GM19467 (cell line): ENCODE measurements at regions not wholly inside any gene's neighbourhood (a gene's known extent, or its start where the extent isn't known, plus 50 kb on each side); places are given as distances from the start of the nearest gene placed in this dataset.
"Not testable (repeated sequence)": the region's sequence is repeated elsewhere in the genome, so short reads cannot be mapped to it uniquely, and the experiment has no call there.

ENCODE experiments used
- ATAC-seq: cut with Tn5 transposase; IDR thresholded peaks from one replicate; pipeline ENCODE4 v1.9.1; 2021; ENCODE audit warnings: mild to moderate bottlenecking, moderate library complexity; ENCODE audit not compliant: unreplicated experiment

GRCh38 chr5:164327166-164327565, 821.7 kb downstream of the MAT2B start:
- ATAC-seq: not testable (repeated sequence)

DNA sequence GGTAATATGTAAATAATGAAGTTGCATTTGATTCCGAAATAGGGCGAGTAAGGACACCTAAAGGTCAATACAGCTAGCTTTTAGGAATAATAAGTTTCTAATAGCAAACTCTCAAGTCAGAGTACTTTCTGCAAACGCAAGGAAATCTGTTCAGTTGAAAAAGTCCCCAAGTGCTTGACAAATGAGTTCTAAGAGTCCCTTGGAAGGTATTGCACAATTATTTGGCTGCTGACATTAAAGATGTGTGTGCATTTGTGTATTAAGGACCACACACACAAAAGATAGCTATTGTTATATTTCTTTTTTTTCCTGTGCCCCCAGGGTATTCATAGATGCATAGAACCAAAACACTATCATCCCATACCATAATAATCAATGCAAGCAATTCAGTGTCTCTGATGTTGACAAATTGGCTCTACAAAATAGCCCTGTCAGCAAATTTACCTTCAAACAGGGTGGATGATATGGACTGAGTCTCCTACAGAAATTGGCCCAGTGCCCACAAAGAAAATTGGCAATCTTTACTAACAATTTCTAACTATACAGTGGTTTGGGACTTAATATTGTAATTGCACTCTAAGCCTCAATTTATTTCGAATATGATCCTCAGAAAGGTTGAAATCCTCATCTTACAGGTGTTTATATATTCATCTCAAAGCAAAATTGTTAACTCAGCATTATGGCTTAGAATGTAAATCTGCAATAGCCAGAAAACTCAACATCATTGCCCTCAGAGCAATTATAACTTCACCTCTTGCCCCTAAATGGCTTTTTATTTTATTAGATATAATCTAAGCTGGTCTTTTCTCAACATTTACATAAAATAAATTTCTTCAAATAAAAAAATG, 827.2 kb downstream of the MAT2B start:
- no peak for ATAC-seq

DNA sequence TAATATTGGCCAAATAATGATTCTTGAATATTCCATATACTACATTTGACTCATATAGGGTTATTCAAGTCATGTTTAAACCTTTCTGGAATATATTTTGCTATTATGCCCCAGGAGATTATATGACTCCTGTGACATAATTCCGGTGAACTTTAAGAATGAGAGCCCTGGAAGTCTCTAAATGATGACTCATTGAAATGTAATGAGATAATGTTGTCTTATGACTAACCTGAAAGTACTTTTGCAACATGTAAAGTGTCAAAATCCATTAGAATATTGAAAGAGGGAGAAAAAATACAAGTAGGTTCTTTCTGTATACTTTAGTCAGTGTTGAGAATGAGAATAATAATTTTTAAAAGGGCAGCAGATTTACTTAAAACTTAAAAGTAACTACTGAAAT, 830.4 kb downstream of the MAT2B start:
- no peak for ATAC-seq

DNA sequence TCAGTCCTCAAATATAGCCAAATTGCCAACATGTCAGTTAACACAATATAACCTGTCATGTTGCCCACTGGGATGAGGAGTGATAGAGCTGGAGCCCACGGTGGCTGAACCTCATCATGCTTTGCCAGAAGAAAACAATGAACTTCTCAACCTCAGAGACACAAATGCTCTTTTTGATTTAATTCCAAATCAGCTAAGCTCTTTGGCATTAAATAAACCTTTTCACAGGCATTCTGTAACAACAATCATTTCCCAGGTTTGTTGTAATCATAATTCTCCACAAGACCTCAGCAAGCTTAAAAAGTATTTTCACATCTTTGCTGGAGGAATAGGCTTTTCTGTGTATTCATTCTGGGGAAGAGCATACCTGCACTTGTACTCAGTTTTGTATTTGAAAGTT, 830.9 kb downstream of the MAT2B start:
- no peak for ATAC-seq

GRCh38 chr5:164336906-164337305, 831.5 kb downstream of the MAT2B start:
- ATAC-seq: no peak

DNA sequence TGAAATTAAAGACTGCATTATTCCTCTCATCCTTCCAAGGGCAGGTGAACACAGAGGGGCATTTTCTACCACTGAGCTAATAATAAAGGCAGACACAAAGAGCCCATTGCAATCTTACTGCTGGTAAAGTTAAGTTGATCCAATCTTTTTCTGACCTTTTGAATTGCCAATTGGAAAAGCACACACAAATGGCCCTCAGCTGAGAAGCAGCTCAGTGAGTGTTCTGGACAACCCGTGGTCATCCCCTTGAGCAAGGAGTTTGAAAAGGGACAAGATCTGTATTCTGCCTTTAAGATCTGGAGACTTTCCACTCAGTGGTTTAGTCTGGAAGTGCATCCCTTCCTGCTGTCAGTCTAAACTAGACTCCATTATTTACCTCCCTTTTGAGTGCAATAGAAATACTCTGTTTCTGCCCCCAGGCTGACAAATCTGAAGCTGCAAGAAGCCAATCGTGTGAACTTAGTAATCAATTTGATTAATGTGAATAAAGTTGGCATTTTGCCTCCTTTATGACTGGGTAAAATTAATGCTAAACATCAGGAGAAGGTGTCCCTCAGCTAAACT, 835.7 kb downstream of the MAT2B start:
- ATAC-seq: no peak

DNA sequence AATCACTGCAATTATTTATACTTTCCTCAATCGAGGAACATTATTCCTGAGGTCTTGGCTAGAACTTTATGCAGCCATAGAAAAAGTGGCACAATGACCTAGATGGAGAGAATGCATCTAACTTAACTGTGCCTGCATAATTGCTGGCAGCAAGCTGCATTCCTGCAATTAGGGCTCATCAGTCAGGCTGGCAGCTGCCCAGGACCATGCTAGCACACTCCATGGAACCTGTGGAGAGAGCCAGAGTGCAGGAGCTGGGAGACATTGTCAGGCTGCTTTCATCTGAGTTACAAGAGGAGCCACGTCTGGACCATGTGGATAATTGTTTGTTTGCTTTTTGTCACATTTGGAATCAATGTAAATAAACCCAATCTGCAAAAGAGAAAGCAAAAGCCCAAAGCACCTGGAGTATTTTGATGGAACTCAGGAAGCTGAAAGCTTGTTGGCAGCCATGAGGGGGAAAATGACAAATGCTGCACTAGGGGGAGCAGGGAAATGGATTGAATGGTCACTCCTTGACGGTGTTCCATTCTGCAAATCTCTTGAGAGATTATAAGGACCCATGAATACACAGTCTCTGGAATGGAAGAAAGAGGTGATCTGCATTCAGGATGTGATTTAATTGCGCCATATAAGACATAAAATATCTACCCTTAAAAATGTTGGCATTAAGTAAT, 839.9 kb downstream of the MAT2B start:
- ATAC-seq: no peak

GRCh38 chr5:164345853-164346252, 840.4 kb downstream of the MAT2B start:
- no peak for ATAC-seq

GRCh38 chr5:164346785-164347630, 841.6 kb downstream of the MAT2B start:
- ATAC-seq: no peak

DNA sequence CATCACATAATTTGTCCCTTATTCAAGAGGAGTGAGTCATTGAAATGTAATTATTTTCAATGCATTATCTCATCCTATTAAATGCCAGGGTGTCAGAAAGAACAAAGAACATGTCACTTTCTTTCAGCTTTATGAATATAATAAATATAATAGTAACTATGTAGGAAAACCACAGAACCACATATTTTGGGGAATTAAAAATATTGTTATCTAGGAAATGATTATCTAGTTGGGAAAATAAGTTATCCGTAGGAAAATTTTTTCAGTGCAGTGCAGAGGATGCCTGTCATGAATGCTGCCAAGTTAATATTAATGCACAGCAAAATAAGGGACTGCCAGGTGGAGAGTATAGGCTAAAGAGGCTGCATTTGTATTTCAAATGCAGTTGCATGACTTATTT, 844.8 kb downstream of the MAT2B start:
- ATAC-seq: no peak

- no peak for ATAC-seq
These were observed 845.9 kb downstream of the MAT2B start for GRCh38 chr5:164351245-164351834.

GRCh38 chr5:164352695-164353094, 847.3 kb downstream of the MAT2B start:
- ATAC-seq: no peak

GRCh38 chr5:164353155-164353554, 847.7 kb downstream of the MAT2B start:
- no peak for ATAC-seq

DNA sequence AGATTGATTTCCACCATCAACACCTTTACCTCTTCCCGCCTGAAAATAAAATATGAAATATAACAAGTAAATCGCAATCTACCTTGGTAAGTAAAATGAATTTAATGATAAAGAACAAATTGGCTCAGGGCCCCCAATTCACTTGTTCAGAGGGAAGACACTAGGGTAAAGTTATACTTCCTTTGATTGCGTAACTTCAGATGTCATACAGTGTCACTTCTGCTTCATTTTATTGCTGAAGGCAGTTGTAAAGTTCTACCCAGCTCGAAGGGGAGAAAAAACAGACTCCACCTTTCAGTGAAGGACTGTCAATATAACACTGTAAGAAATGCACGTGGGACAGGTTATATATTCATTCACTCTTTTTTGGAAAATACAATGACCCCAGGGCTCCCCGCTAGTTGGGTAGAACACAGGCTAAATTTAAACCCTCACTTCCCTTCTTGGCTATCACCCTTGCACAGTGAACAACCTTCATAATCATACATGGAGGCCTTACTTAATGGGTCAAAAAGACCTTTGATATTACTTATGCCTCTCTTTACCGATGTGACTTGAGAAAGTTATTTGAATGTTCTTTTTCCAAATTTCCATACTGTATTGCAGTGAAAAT, 848.8 kb downstream of the MAT2B start:
- no peak for ATAC-seq

DNA sequence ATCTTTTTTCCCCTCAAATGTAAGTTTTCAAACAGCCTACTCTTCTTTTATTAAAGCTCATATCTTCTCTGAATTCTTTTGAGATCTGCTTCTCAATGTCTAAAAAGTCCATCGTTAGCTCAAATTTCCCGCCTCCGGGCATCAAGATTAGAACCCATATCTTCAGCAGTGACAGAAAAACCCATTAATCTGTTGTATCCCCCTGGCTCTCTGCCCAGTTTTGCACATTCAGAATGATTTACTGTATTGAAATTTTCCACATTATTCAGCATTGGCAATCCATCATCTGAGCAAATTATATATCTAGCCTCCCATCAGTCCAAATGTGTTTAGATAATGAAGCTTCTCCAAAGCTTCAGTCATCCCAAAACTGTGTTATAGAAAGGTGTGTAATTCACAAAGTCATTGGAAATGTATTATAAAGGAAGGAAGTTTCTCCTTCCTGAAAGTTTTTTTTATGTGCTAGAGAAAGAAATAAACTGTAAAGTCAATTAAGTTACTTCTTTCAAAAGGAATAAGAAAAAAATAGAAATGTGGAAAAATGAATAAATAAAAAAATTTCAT, 849.9 kb downstream of the MAT2B start:
- no peak for ATAC-seq

DNA sequence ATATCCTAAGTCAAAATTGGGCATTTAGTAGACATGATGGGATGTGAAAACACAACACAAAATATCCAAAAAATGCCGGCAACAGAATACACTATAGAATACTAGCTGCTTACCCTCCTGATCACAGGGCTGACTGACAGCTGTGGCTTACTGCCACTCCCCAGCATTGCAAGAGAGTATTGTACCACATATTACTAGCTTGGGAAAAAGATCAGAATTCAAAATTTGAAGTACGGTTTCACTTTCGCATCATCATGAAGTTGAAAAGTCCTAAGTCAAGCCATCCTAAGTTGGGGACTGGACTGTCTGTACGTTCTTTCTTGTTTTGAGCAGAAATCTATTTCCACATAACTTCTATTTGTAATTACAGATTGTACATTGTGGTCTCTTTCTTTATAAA, 851.4 kb downstream of the MAT2B start:
- no peak for ATAC-seq

DNA sequence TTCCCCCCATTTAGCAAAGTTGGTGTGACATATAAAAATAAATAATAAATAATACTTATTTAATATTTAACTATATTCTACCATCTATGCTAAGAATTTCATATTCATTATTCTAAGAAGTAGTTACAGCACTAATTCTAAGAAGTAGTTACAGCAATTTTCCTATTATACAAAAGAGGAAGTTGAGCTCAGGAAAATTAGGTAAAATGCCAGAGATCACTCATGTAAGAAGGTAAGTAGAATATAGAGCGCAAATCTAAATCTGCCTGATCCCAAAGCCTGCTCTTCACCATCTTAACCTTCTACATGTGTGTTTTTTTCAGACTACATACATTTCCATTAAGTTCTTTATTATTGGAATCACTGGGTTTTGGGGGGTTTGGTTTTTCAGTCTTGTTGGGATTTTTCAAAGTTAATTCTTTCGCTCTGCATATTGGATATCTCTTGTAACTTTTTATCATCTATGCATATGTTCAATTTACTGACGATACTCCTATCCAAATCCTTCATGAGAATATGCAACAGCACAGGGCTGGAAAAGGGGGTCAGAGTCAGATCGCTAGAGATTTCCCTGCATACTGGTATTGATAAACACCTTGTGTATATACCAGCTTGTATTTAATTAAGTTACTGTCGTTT, 852.1 kb downstream of the MAT2B start:
- no peak for ATAC-seq

DNA sequence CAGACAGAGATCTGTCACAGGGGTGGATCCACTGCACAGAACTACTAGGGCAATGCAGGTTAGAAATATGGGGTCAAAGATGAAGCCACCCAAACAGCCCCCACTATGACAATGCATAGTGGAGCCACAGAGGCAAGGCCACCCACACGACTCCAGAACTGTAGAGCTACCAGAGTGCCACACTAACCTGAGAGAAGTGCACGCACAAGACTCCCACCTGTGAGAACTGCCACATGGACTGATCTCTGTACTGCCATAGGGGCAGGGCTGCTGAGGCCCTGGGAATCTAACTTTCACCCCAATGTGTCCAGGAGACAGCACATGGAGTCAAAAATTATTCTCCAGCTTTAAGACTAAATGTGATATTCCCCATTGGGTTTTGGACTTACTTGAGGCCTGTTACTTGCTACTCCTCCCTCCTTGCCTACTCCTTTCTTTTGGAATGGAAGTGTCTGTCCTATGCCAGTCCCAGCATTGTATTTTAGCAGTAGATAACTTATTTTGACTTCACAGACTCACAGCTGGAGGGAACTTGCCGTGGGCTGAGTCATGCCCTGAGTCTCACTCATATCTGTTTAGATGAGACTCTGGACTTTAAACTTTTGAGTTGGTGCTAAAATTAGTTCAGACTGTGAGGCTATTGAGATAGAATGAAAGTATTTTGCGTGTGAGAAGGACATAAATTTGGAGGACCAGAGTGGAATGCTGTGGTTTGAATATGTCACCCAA, 853.3 kb downstream of the MAT2B start:
- ATAC-seq: no peak
